T-helper 1 cell treated with Interleukin-12 subunit alpha and Interleukin-12 subunit beta and Interleukin-4 antibody, amounts not matched to agents 30 μg/mL and 1 μg/mL, for 36 hours (primary cell): ENCODE measurements at regions not wholly inside any gene's neighbourhood (a gene's known extent, or its start where the extent isn't known, plus 50 kb on each side); places are given as distances from the start of the nearest gene placed in this dataset.
"Not testable (repeated sequence)": the region's sequence is repeated elsewhere in the genome, so short reads cannot be mapped to it uniquely, and the experiment has no call there.

Source experiments
- H3K27ac Mint-ChIP-seq: one replicate; pipeline ENCODE4 v1.8.0; 2021; ENCODE audit warnings: mild to moderate bottlenecking, mixed read lengths
- H3K27me3 Mint-ChIP-seq: one replicate; pipeline ENCODE4 v1.8.0; 2021; ENCODE audit warnings: low read depth, mixed read lengths
- H3K36me3 Mint-ChIP-seq: one replicate; pipeline ENCODE4 v1.8.0; 2021; ENCODE audit warnings: low read depth, mixed read lengths
- H3K4me1 Mint-ChIP-seq: one replicate; pipeline ENCODE4 v1.8.0; 2021; ENCODE audit warnings: low read depth, mixed read lengths
- H3K4me3 Mint-ChIP-seq: one replicate; pipeline ENCODE4 v1.8.0; 2021; ENCODE audit warnings: mild to moderate bottlenecking, moderate library complexity, mixed read lengths
- H3K9me3 Mint-ChIP-seq: one replicate; pipeline ENCODE4 v1.8.0; 2021; ENCODE audit warnings: mixed read lengths

DNA sequence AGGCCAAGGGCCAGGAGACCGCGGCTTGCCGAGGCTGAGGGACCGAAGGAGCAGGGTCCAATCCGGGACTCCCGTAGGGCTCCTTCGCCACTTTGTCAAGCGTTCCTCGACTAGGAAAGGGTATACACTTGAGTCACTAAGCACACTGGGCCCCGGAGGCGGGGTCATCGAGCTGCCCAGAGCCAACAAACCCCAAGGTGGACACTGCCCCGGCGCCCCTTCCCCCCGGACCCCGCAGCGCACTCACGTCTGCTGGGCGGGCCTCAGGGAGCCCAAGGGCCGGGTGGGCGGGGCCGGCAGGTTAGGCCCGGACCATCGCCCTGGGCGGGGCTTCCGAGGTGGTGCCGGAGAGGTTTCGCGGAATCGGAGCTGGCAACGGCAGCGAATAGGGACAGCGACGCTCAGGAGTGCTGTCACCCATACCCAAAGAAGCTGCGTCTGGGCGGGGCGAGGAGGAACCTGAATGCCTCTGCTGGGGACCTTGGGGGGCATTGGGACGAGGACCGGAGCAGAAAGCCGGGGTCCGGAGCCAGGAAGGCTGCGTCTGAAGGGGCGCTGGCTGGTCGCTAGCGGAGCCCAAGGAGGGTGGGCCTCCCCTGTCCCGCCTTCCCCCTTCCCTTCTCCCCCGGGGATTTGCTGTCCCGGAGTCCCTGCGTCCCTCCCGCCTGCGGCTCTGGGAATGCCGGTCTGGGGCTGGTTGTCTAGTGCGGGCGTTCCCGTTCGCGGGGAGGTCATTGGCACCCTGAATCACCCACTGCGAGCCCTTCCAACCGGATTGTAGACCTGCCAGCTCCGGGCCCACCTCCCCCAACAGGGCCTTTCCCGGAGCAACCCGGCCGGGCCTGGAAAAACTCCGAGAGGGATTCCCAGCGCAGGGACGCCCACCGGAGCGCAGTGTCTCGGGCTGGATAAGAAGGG, 118.2 kb upstream of the SMURF2 start:
- H3K27me3 Mint-ChIP-seq = peaks cover 9% of the 10 kb centered on the region
- peak overlapping the region; percentile 76 for H3K27ac Mint-ChIP-seq
- peak overlapping the region; percentile 79 for H3K4me3 Mint-ChIP-seq
- H3K36me3 Mint-ChIP-seq = peaks cover 5% of the 10 kb centered on the region
- H3K4me1 Mint-ChIP-seq = peaks cover 31% of the 10 kb centered on the region
- no peaks in the 10 kb centered on the region for H3K9me3 Mint-ChIP-seq

DNA sequence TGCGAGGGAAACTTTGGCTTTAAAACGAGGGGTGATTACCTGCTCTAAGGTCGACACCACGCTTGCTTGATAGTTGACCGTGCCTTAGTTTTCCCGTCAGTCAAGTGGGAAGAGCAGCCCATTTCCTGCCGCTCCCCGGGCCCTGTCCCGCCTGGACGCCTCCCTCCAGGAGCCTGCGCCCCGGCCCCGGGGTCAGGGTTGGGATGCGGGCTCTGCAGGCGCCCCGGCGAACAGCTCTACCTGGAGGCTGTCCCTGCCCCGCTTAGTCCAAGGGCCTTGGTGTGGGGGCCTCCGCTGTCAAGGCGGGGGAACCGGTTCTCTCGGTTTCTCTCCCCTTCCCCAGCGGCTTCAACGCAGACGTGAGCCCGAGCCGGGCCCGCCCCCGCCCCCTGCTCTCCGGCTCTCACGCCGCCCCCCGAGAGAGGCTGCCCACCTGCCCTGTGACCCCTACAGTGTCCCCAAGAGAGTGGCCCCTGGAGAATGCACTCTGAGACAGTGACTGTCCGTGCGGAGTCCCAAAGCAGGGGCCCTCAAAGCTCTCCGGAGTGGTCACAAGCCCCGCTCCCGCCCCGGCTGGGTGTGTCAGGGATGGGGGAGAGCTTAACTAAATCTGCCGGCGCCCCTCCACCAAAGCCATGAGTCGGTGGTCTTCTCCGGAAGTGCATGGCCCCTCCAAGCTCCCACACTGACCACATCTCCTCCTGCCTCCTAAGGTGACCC, 117.4 kb upstream of the SMURF2 start:
- H3K9me3 Mint-ChIP-seq = no peaks in the 10 kb centered on the region
- H3K27me3 Mint-ChIP-seq = peaks cover 9% of the 10 kb centered on the region
- H3K4me1 Mint-ChIP-seq = peaks cover 31% of the 10 kb centered on the region
- H3K27ac Mint-ChIP-seq = no peak overlapping the region
- H3K4me3 Mint-ChIP-seq = peak overlapping the region; percentile 42
- H3K36me3 Mint-ChIP-seq = no peaks in the 10 kb centered on the region

DNA sequence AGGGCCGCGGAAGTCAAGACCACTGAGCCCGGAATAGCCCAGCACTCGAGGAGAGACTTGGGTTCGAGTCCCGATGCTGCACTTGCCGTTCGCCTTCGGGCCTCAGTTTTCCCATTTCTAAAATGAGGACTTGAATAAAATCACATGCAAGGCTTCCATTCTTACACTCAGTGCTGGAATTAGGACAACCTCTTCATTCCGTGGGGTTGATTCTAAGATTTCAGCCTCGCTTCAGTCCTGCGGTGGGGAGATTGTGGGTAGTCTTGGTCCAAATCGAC, 116.9 kb upstream of the SMURF2 start:
- not testable (repeated sequence) for H3K27ac Mint-ChIP-seq, H3K36me3 Mint-ChIP-seq, H3K4me3 Mint-ChIP-seq, H3K9me3 Mint-ChIP-seq, H3K27me3 Mint-ChIP-seq
- peaks cover 31% of the 10 kb centered on the region for H3K4me1 Mint-ChIP-seq

DNA sequence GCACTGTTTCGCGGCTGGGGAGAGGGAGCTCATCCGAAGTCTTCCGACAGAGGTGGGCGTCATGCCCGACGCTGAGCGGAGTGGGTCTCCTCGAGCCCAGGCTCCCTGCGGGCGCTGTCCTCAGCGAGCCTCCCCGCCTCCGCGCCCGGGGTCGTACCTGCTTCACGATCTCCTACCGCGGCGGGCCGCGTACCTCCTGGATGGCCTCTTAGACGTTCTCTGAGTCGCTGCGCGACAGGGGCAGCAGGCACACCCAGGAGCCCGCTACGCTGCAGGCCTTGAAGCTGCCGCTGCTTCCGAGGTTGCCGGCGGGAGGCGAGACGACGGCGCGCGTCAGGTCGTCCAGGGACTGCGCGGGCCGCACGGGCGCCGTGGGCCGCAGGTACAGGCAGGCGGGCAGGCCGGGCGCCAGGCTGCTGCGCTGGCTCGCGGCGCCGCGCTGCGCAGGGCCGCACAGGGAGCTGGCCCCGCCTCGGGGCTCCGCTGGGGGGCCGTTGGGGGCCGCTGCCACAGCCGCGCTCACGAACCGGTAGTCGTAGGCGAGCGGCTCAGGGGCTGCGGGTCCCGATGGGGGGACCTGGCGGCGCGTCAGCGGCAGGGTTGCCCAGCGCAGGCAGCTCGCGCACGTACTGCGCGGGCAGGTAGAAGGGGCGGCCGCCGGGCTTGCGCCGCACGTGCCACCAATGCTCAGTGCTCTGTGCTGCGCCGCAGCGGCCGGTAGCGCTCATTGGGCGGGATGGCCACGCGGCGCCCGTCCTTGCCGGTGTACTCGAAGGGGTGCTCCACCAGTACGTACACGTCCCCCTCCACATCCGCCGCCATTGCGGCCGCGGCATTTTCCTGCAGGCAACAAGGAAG, 116.4 kb upstream of the SMURF2 start:
- Mint-ChIP-seq H3K36me3 (no peaks in the 10 kb centered on the region), H3K27ac (no peak overlapping the region), H3K4me1 (peaks cover 31% of the 10 kb centered on the region), H3K9me3 (no peaks in the 10 kb centered on the region), H3K27me3 (peaks cover 9% of the 10 kb centered on the region), H3K4me3 (no peak overlapping the region)

DNA sequence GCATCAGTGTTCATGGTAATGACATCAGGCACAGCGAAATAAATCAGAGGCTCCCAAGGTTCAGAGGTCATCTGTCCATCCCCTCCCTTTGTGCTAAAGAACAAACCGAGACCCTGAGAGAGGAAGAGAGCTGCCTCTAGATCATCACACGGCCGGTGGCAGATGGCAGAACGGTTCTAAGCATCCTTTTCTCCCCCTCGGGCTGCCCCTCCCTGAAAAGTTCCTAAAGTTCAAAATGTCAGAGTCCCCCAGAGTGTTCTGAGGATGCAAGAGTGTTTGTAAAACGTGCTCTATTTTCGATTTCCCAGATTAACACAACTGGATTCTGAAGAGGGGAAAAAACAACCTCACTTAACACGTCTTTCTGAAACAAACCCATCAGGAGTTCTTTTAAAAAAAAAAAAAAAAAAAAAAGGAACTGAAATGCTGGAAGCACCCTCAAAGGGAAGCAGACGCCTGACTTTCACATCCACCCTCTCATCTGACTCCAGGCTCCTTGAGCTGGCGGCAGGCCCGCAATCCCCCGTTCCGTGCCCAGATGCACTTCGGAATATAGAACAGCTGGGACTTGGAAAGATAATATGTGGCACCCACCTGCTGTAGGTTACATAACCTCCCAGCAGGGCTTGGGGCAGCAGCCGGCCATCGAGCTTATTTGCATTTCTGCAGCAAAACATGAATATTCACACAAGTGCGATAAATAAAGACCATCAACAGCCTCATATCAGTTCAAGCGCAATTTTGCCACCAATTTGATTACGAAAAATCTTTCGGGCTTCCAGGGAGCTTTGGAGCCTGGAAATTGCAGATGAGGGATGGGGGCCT, 115.5 kb upstream of the SMURF2 start:
- Mint-ChIP-seq H3K27ac (no peak overlapping the region), H3K9me3 (no peaks in the 10 kb centered on the region), H3K4me3 (peak overlapping the region; percentile 17), H3K36me3 (peaks cover 2% of the 10 kb centered on the region), H3K27me3 (peaks cover 9% of the 10 kb centered on the region), H3K4me1 (peaks cover 24% of the 10 kb centered on the region)

DNA sequence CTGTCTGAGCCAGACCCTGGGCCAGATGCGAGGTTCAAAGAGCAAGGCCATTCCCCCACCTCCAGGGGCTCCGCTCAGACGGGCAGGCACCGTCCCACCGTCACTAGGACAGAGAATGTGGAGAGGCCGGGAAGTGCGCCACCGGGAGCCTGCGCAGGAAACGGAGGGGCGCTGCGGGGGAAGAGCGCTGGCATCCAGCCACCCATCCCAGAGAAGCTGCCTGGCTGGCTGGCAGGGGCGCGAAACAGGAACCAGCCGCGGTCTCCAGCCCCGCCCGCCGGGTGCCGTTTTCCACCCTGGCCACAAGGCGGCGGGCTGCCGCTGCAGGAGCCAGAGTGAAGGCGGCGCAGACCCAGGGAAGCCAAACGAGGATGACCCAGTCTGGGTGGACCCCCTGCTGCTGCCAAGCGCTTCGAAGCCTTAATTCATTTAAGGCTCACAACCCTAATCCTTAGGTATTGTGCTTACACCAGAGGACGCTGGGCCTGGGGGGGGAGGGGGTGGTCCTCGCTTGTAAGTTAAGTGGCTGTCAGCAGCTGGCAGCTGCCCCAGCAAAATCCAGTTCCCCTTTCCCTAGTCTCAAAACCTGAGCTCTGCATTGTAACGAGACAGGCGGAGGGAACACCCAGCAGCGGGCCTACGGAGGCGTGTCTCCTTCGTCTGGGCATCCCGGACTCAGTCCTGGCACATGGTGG, 114.8 kb upstream of the SMURF2 start:
- H3K27me3 Mint-ChIP-seq, H3K9me3 Mint-ChIP-seq, H3K27ac Mint-ChIP-seq, H3K36me3 Mint-ChIP-seq: not testable (repeated sequence)
- Mint-ChIP-seq H3K4me1 (peaks cover 18% of the 10 kb centered on the region), H3K4me3 (peak overlapping the region; percentile 37)

DNA sequence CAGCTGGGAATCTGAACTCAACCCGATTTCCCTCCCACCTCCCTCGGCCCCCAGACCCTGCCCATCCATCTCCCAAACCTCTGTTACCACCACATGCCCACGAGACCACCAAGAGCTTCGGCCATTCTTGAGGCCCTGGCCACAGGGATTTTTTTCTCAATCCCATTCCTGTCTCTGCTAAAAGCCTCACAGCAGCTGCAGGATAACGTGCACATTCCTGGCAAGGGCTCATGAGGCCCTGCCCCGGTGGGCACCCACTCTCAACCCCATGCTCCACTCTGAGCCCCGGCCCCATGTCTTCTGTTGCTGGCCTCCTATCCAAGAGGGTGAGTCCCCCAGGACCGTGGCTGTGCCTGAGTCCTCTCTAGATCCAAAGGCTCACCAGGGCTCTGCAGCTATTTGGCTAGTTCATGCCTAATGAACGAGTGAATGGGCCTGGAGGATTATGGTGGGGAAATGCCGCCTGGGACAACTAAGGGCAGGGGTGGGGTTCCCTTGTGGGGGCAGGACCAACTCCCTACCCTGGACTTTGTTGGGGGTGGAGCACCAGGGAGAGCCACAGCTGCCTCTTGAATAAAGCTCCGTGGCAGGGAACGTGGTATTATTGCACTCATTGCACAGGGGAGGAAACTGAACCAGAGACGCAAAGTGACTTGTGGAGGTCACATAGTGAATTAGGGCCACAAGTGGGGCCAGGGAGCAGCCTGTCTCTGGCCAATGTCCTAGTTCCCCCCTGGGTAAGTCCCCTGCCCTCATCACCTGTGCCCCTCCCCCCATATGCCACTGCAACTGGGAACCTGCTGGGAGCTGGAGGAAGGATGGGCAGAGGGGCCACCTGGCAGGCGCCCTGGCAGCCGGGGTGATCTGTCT, 113.8 kb upstream of the SMURF2 start:
- H3K36me3 Mint-ChIP-seq = peaks cover 5% of the 10 kb centered on the region
- no peak overlapping the region for H3K27ac Mint-ChIP-seq
- no peaks in the 10 kb centered on the region for H3K9me3 Mint-ChIP-seq
- no peak overlapping the region for H3K4me3 Mint-ChIP-seq
- H3K4me1 Mint-ChIP-seq = peaks cover 13% of the 10 kb centered on the region
- H3K27me3 Mint-ChIP-seq = peaks cover 9% of the 10 kb centered on the region

DNA sequence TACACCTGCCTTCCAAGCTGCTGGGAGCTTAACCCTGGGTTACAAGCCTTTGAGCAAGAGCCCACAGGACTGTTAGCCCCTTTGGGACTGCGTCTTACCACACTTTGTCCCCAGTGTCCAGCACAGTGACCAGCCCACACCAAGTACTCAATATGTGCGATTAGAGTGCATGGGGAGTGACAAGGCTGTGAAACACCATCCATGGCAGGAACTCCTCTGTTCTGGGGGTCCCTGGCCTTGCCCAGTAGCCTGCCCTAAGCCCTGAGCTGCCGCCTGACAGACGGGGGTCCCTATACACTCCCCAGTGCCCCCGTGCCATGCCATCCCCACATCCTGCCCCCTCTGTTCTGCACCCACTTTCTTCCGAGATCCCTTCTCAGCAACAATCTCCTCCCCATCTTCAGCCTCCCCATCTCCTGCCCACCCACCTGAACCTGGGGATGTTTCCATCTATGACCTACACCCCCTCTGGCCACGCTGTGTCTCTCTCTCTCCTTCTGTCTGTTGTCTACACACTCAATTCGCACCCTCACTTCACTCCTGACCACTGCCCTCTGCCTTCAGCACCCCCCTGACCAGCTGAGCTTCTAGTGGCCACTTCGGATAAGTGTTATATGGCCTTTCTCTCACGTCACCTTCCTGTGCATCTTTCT, 112.9 kb upstream of the SMURF2 start:
- Mint-ChIP-seq H3K27ac (no peak overlapping the region), H3K27me3 (peaks cover 9% of the 10 kb centered on the region), H3K4me1 (peaks cover 13% of the 10 kb centered on the region), H3K36me3 (peaks cover 10% of the 10 kb centered on the region), H3K4me3 (no peak overlapping the region), H3K9me3 (no peaks in the 10 kb centered on the region)

DNA sequence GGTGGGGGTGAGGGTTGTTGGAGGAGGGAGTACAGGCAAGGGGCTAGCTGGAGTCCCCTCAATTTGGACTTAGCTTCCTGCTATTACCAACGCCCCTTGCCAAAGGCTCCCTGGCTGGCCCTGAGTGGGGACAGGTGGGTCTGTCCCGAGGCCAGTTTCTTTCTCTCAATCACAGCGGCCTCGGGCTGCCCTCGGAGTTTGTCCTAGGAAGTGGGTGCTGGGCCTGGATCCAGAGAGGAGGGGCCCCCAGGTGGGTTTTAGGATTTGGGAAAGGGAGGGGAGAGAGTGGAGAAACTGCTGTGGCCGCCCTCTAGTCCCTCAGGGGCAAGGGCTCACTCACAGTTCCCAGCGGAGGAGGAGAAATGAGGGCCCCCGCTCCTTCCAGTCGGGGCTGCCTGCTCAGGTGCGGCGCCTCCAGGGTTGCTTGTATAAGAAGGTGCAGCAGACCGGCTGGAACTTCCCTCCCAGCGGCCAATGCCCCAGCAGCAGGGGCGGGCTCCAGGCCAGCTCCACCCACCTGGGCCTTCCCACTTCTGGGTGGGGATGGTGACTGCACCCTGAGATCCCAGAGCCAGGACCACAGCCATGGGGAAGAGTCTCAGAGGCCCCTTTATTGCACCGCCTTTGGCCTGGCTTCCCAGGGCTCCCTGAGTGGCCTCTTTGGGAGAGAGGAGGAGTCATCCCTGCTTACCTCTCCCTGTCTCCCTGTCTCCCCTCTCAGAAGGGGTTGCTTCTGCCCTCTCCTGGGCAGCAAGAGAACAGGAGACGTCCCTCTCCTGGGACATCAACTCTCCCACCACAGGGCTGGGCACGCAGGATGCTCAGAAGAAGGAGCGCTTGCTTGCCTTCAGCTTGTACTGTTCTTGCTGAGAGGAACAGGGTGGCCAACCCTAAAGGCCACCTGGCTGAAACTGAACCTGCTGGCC, 112.0 kb upstream of the SMURF2 start:
- Mint-ChIP-seq H3K27me3 (peaks cover 9% of the 10 kb centered on the region), H3K4me3 (no peak overlapping the region), H3K27ac (no peak overlapping the region), H3K36me3 (peaks cover 14% of the 10 kb centered on the region), H3K4me1 (peaks cover 13% of the 10 kb centered on the region), H3K9me3 (no peaks in the 10 kb centered on the region)

DNA sequence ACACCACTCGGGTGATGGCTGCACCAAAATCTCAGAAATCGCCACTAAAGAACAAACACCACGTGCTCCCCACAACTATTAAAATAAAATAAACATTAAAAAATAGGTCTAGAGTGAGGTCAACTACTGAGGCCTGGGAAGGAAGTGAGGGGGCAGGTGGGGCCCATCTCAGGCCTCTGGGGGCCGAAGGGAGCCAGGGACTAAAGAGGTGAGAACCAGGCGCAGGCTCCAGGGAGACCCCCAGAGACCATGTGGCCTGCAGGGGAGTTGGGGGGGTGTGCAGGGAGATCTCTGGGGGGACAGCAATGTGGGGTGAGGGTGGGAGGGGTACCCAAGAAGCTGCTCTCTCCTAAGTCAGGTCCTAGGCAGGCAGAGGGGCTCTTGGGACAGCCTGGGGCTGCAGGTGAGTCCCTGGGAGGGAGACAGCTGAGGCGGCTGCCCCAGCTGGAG, 111.3 kb upstream of the SMURF2 start:
- peaks cover 14% of the 10 kb centered on the region for H3K36me3 Mint-ChIP-seq
- no peak overlapping the region for H3K4me3 Mint-ChIP-seq
- H3K9me3 Mint-ChIP-seq = no peaks in the 10 kb centered on the region
- peaks cover 6% of the 10 kb centered on the region for H3K27me3 Mint-ChIP-seq
- no peak overlapping the region for H3K27ac Mint-ChIP-seq
- peaks cover 13% of the 10 kb centered on the region for H3K4me1 Mint-ChIP-seq

DNA sequence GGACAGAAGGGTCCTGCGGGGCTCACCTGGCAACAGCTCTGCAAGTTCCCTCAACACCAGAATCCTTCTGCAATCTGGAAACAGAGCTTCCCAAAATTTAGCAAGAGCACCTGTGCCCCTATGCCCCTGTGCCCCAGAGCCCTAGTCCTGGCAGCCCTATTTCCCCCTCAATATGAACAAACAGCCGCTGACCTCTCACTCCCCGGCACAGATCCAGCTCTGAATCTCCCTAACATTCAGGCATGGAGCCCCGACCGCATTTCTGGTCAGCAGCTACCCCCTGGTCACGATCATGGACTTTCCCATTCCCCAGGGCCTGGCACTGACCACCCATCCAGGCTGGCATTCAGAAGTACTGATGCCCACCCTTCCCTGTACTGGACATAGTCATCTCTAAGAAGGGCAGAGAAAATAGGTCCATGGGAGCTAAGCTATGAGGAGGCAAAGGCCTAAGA, 110.8 kb upstream of the SMURF2 start:
- H3K36me3 Mint-ChIP-seq = peaks cover 14% of the 10 kb centered on the region
- no peaks in the 10 kb centered on the region for H3K9me3 Mint-ChIP-seq
- H3K4me3 Mint-ChIP-seq = no peak overlapping the region
- H3K4me1 Mint-ChIP-seq = peaks cover 12% of the 10 kb centered on the region
- peaks cover 6% of the 10 kb centered on the region for H3K27me3 Mint-ChIP-seq
- H3K27ac Mint-ChIP-seq = no peak overlapping the region
